ENCODE measurements at regions not wholly inside any gene's neighbourhood (a gene's known extent, or its start where the extent isn't known, plus 50 kb on each side); places are given as distances from the start of the nearest gene placed in this dataset.

GRCh38 chr3:191568206-191568605 lies 107.2 kb downstream of the PYDC2 start:
- TF ChIP-seq CTCF (IDR thresholded peaks at IDR 0.05): no peak
- TF ChIP-seq POLR2A (IDR thresholded peaks at IDR 0.05): no peak

Measured in adrenal gland (tissue), 5 donors.